Natural killer cell (primary cell): ENCODE measurements at regions not wholly inside any gene's neighbourhood (a gene's known extent, or its start where the extent isn't known, plus 50 kb on each side); places are given as distances from the start of the nearest gene placed in this dataset.
A peak's percentile ranks its signal among the peaks of the same experiment; 100 is the strongest.

Source experiments
- ATAC-seq, 3 donors: fragments of 150-1000 bp in 2 of 3; fragments of 200-7000 bp in 1 of 3; cut with Tn5 transposase; 1 replicate in 1 of 3; 2 replicates in 2 of 3; pipeline ENCODE4 v1.10.0; 2021; ENCODE audit warnings: mild to moderate bottlenecking in 2 of 3, moderate library complexity in 2 of 3
- DNase-seq, 2 donors: peaks; one replicate each; pipeline versions ENCODE4 v3.0.0 to v3.0.0-alpha.2; 2013 to 2021; ENCODE audit warnings: mixed read lengths in 1 of 2
- H3K27ac ChIP-seq: one replicate; pipeline ENCODE4 v1.5.1; 2013; ENCODE audit warnings: mild to moderate bottlenecking, low read length
- H3K27me3 ChIP-seq: one replicate; pipeline ENCODE4 v1.6.1; 2013; ENCODE audit warnings: low read length; ENCODE audit not compliant: control insufficient read depth, insufficient read depth
- H3K36me3 ChIP-seq: one replicate; pipeline ENCODE4 v1.6.1; 2013; ENCODE audit warnings: low read length; ENCODE audit not compliant: control insufficient read depth, insufficient read depth
- H3K4me1 ChIP-seq: one replicate; pipeline ENCODE4 v1.6.1; 2013; ENCODE audit warnings: low read length; ENCODE audit not compliant: control insufficient read depth, insufficient read depth
- H3K4me3 ChIP-seq: one replicate; pipeline ENCODE4 v1.5.1; 2013; ENCODE audit warnings: low read length
- H3K9me3 ChIP-seq: one replicate; pipeline ENCODE4 v1.6.1; 2013; ENCODE audit warnings: low read length; ENCODE audit not compliant: control insufficient read depth, insufficient read depth
- H3K27ac Mint-ChIP-seq, 2 donors: one replicate each; pipeline ENCODE4 v1.8.0; 2022; ENCODE audit warnings: mild to moderate bottlenecking in 2 of 2, mixed read lengths in 2 of 2, moderate library complexity in 1 of 2
- H3K27me3 Mint-ChIP-seq, 2 donors: one replicate each; pipeline ENCODE4 v1.8.0; 2022; ENCODE audit warnings: low read depth in 2 of 2, mixed read lengths in 2 of 2
- H3K36me3 Mint-ChIP-seq: one replicate; pipeline ENCODE4 v1.8.0; 2022; ENCODE audit warnings: mixed read lengths
- H3K4me1 Mint-ChIP-seq, 2 donors: one replicate each; pipeline ENCODE4 v1.8.0; 2022; ENCODE audit warnings: mixed read lengths in 2 of 2
- H3K4me3 Mint-ChIP-seq: one replicate; pipeline ENCODE4 v1.8.0; 2022; ENCODE audit warnings: mild to moderate bottlenecking, moderate library complexity, mixed read lengths
- H3K9me3 Mint-ChIP-seq, 2 donors: one replicate each; pipeline ENCODE4 v1.8.0; 2022; ENCODE audit warnings: mixed read lengths in 2 of 2
- CTCF ChIP-seq: fragments of 200-600 bp; IDR thresholded peaks from one replicate; pipeline ENCODE4 v1.8.0; 2022; ENCODE audit warnings: antibody characterized with exemption
- WGBS: methylation state at CpG from one replicate; pipeline ENCODE4 v1.1.7; 2013; ENCODE audit warnings: missing lambda C conversion rate; ENCODE audit not compliant: insufficient coverage; 5-methylcytosine and 5-hydroxymethylcytosine counted together
- intact Hi-C: fragments of 100-400 bp; cut with micrococcal nuclease; formaldehyde crosslinking; loops from one replicate; pipeline ENCODE4 v1.14.2; 2022

DNA sequence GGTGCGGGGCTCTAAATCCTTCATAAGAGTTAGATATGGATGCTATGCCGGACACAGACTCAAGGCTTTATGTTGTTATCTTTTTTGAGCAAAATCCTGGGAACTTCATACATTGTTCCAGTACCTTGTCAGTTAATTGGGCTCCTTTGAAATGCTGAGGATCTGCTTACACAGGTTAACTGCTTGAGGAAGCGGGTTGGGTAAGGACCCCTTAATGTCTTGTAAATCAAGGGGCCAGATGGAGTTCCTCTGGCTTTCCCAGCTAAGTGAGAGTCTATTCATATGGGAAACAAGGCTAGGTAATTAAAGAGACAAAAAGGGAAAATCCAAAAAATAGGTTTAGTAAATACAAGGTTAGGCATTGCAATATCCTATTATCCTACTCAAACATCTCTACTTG lies 141.5 kb downstream of the OR2B2 start:
- Mint-ChIP-seq H3K9me3 (no peaks in the 10 kb centered on the region), H3K27ac (no peak overlapping the region), H3K4me3 (no peak overlapping the region), H3K36me3 (no peaks in the 10 kb centered on the region), H3K4me1 (peaks cover 6 to 8% of the 10 kb centered on the region in 2 donors), H3K27me3 (peaks cover 10 to 12% of the 10 kb centered on the region in 2 donors)
- Histone ChIP-seq H3K4me3 (no peak overlapping the region), H3K4me1 (peaks cover 12% of the 10 kb centered on the region), H3K27me3 (no peaks in the 10 kb centered on the region), H3K9me3 (no peaks in the 10 kb centered on the region), H3K36me3 (no peaks in the 10 kb centered on the region), H3K27ac (no peak overlapping the region)
- ATAC-seq, result no peak
- intact Hi-C loops, result no loop called here
- TF ChIP-seq CTCF, result no peak
- 91% methylated on average over 2 of the region's 3 CpGs for WGBS
- DNase-seq, result no peak

DNA sequence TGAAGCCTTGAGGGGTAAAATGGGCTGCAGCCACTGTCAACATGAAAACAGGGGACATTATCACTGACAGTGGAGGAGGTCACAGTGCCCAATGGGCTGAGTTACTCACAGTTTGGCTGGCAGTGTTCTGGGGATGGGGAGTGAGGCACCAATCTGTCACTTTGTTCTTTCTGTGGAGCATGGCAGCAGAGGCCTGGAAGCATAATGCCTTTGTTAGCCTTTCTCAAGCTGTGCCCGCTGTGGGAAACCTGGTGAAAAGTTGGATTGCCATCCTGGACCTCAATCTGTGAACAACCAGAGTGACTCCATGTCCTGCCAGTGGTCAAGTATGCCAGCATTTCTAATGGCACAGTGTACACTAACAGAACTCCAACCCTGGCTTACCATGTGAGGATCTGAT lies 143.6 kb downstream of the OR2B2 start:
- Mint-ChIP-seq H3K36me3 (no peaks in the 10 kb centered on the region), H3K27me3 (peaks cover 7 to 17% of the 10 kb centered on the region in 2 donors), H3K4me1 (peaks cover 6 to 8% of the 10 kb centered on the region in 2 donors), H3K4me3 (no peak overlapping the region), H3K9me3 (no peaks in the 10 kb centered on the region), H3K27ac (no peak overlapping the region)
- Histone ChIP-seq H3K9me3 (no peaks in the 10 kb centered on the region), H3K27me3 (no peaks in the 10 kb centered on the region), H3K36me3 (no peaks in the 10 kb centered on the region), H3K4me3 (no peak overlapping the region), H3K27ac (no peak overlapping the region), H3K4me1 (peaks cover 12% of the 10 kb centered on the region)
- intact Hi-C loops, result no loop called here
- ATAC-seq (no peak), DNase-seq (no peak)
- WGBS, result 100% methylated on average over 1 of the region's 1 CpG
- no peak for TF ChIP-seq CTCF

DNA sequence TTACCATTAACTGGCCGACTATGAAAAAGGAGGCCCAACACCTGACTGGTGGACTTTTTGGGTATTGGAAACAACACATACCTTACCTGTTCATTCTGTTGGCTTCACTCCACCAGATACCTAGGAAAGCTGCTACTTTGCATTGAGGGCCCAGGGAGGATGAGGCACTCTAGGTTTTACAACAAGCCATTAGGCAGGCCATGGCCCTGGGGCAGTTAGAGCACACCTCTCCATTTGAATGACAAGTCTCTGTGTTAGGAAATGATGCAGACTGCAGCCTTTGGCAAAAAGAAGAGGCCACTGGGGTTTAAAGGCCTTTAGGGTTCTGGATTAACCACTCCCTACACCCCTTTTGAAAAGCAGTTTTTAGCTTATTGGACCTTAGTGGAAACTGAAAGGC lies 144.3 kb downstream of the OR2B2 start:
- no peak for ATAC-seq
- 81% methylated on average over 1 of the region's 1 CpG for WGBS
- Histone ChIP-seq H3K27ac (no peak overlapping the region), H3K4me1 (peaks cover 9% of the 10 kb centered on the region), H3K27me3 (no peaks in the 10 kb centered on the region), H3K4me3 (no peak overlapping the region), H3K36me3 (no peaks in the 10 kb centered on the region), H3K9me3 (no peaks in the 10 kb centered on the region)
- Mint-ChIP-seq H3K27me3 (peaks cover 7 to 17% of the 10 kb centered on the region in 2 donors), H3K36me3 (no peaks in the 10 kb centered on the region), H3K4me3 (no peak overlapping the region), H3K4me1 (peaks cover 6 to 8% of the 10 kb centered on the region in 2 donors), H3K9me3 (no peaks in the 10 kb centered on the region), H3K27ac (no peak overlapping the region)
- intact Hi-C loops, result no loop called here
- no peak for DNase-seq
- TF ChIP-seq CTCF, result no peak

DNA sequence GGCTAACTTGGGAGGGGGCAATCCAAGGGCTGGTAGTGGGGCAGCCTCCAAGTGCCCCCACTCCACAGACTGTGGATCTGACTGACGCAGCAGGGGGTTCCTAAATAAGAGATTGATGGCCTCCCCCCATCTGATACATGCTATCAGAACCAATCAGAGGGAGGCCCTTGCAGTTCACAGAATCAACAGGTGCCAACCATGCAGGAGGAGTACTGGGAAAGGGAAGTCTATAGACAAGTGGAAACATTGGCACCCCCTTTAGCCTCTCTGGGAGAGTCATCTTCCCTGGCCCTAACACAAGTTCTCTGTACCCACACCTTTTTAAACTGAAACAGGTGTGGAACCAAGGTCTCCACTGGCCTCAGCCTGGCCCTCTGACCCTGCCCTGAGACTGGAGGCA lies 145.8 kb downstream of the OR2B2 start:
- Mint-ChIP-seq H3K36me3 (no peaks in the 10 kb centered on the region), H3K4me3 (no peak overlapping the region), H3K4me1 (no peaks in the 10 kb centered on the region), H3K27me3 (peaks cover 7 to 17% of the 10 kb centered on the region in 2 donors), H3K9me3 (no peaks in the 10 kb centered on the region), H3K27ac (no peak overlapping the region)
- Histone ChIP-seq H3K4me3 (no peak overlapping the region), H3K36me3 (no peaks in the 10 kb centered on the region), H3K4me1 (no peaks in the 10 kb centered on the region), H3K27ac (no peak overlapping the region), H3K27me3 (no peaks in the 10 kb centered on the region), H3K9me3 (no peaks in the 10 kb centered on the region)
- no peak for TF ChIP-seq CTCF
- ATAC-seq (peak in 1 of 3 donors; percentile 27), DNase-seq (no peak)
- no CpG with 5 or more reads among the region's 1 CpG for WGBS
- intact Hi-C loops, result no loop called here
